CD14-positive monocyte (primary cell): ENCODE measurements at regions not wholly inside any gene's neighbourhood (a gene's known extent, or its start where the extent isn't known, plus 50 kb on each side); places are given as distances from the start of the nearest gene placed in this dataset.

Experiments
- DNase-seq, 3 donors: peaks; one replicate each; pipeline ENCODE4 v3.0.0-alpha.2; 2011 to 2022
- H2AFZ ChIP-seq: 2 replicates; pipeline ENCODE4 v1.6.0; 2012; ENCODE audit warnings: mild to moderate bottlenecking, low read depth, low read length, inconsistent platforms; ENCODE audit not compliant: insufficient read depth, poor library complexity, severe bottlenecking
- H3K27ac ChIP-seq, 2 donors: 1 replicate in 1 of 2; 2 replicates in 1 of 2; pipeline ENCODE4 v1.5.1; 2012 to 2013; ENCODE audit warnings: low read length in 2 of 2, control low read depth in 1 of 2, inconsistent platforms in 1 of 2, low read depth in 1 of 2, mild to moderate bottlenecking in 1 of 2
- H3K27me3 ChIP-seq, 2 donors: one replicate each; pipeline versions ENCODE4 v1.6.0 to v1.6.1; 2011 to 2013; ENCODE audit warnings: low read length in 2 of 2; ENCODE audit not compliant: control insufficient read depth in 2 of 2, insufficient read depth in 2 of 2
- H3K36me3 ChIP-seq, 2 donors: replicated peaks in 1 of 2; 1 replicate in 1 of 2; 2 replicates in 1 of 2; pipeline versions ENCODE4 v1.5.1 to v1.6.1; 2012 to 2013; ENCODE audit warnings: low read length in 2 of 2, control low read depth in 1 of 2, inconsistent platforms in 1 of 2, mild to moderate bottlenecking in 1 of 2; ENCODE audit not compliant: insufficient read depth in 2 of 2, control insufficient read depth in 1 of 2
- H3K4me1 ChIP-seq, 2 donors: 1 replicate in 1 of 2; 2 replicates in 1 of 2; pipeline versions ENCODE4 v1.5.1 to v1.6.1; 2012 to 2013; ENCODE audit warnings: low read length in 2 of 2, control low read depth in 1 of 2, inconsistent platforms in 1 of 2, mild to moderate bottlenecking in 1 of 2, moderate library complexity in 1 of 2; ENCODE audit not compliant: insufficient read depth in 2 of 2, control insufficient read depth in 1 of 2
- H3K4me2 ChIP-seq: replicated peaks from 2 replicates; pipeline ENCODE3; 2012; ENCODE audit warnings: low read length, moderate library complexity, mild to moderate bottlenecking; ENCODE audit not compliant: poor library complexity, severe bottlenecking; ENCODE audit errors: extremely low read depth
- H3K4me3 ChIP-seq, 3 experiments: fragments of 200-600 bp in 1 of 3; sonication (generic) in 1 of 3; replicated peaks in 1 of 3; 1 replicate in 2 of 3; 2 replicates in 1 of 3; pipeline ENCODE4 v1.5.1; 2011 to 2013; ENCODE audit warnings: low read length in 3 of 3, mild to moderate bottlenecking in 3 of 3, control low read depth in 2 of 3, low read depth in 2 of 3, inconsistent platforms in 1 of 3, moderate library complexity in 1 of 3
- H3K79me2 ChIP-seq: 2 replicates; pipeline ENCODE4 v1.6.0; 2012; ENCODE audit warnings: mild to moderate bottlenecking, control low read depth, inconsistent platforms, low read length, moderate library complexity; ENCODE audit not compliant: insufficient read depth
- H3K9ac ChIP-seq: 2 replicates; pipeline ENCODE4 v1.6.0; 2017; ENCODE audit warnings: low read length, mild to moderate bottlenecking; ENCODE audit not compliant: insufficient read depth, poor library complexity, severe bottlenecking
- H3K9me3 ChIP-seq, 2 donors: replicated peaks in 1 of 2; 1 replicate in 1 of 2; 2 replicates in 1 of 2; pipeline versions ENCODE4 v1.5.1 to v1.6.1; 2012 to 2013; ENCODE audit warnings: low read length in 2 of 2, control low read depth in 1 of 2; ENCODE audit not compliant: control insufficient read depth in 1 of 2, insufficient read depth in 1 of 2
- H4K20me1 ChIP-seq: 2 replicates; pipeline ENCODE4 v1.6.0; 2012; ENCODE audit warnings: mild to moderate bottlenecking, low read length, control low read depth, moderate library complexity; ENCODE audit not compliant: insufficient read depth
- H3K27ac Mint-ChIP-seq, 7 donors: one replicate each; pipeline ENCODE4 v1.8.0; 2020; ENCODE audit warnings: mild to moderate bottlenecking in 7 of 7, mixed read lengths in 7 of 7, moderate library complexity in 6 of 7, inconsistent platforms in 2 of 7
- H3K27me3 Mint-ChIP-seq, 3 donors: one replicate each; pipeline ENCODE4 v1.8.0; 2021 to 2022; ENCODE audit warnings: low read depth in 3 of 3, mild to moderate bottlenecking in 3 of 3, mixed read lengths in 3 of 3, moderate library complexity in 3 of 3, inconsistent platforms in 1 of 3
- H3K36me3 Mint-ChIP-seq, 2 donors: one replicate each; pipeline ENCODE4 v1.8.0; 2020; ENCODE audit warnings: mixed read lengths in 2 of 2, inconsistent platforms in 1 of 2, mild to moderate bottlenecking in 1 of 2
- H3K4me1 Mint-ChIP-seq: one replicate; pipeline ENCODE4 v1.8.0; 2020; ENCODE audit warnings: mild to moderate bottlenecking, mixed read lengths
- H3K4me3 Mint-ChIP-seq, 2 donors: one replicate each; pipeline ENCODE4 v1.8.0; 2020; ENCODE audit warnings: mild to moderate bottlenecking in 2 of 2, mixed read lengths in 2 of 2, moderate library complexity in 1 of 2
- H3K9me3 Mint-ChIP-seq, 7 donors: one replicate each; pipeline ENCODE4 v1.8.0; 2020 to 2022; ENCODE audit warnings: mixed read lengths in 7 of 7, mild to moderate bottlenecking in 6 of 7, moderate library complexity in 6 of 7, inconsistent platforms in 2 of 7
- WGBS: methylation state at CpG from one replicate; pipeline ENCODE4 v1.1.5; 2013; ENCODE audit warnings: missing lambda C conversion rate; ENCODE audit not compliant: insufficient coverage; 5-methylcytosine and 5-hydroxymethylcytosine counted together
- intact Hi-C, 2 donors: fragments of 100-400 bp; cut with micrococcal nuclease; formaldehyde crosslinking; loops; one replicate each; pipeline versions ENCODE4 v1.15.0 to v1.15.1; 2023
- TF ChIP-seq, protein P1 (sequence below): fragments of 200-600 bp; IDR thresholded peaks from one replicate; pipeline ENCODE4 v1.8.0; 2022; ENCODE audit warnings: antibody characterized with exemption, mild to moderate bottlenecking

DNA sequence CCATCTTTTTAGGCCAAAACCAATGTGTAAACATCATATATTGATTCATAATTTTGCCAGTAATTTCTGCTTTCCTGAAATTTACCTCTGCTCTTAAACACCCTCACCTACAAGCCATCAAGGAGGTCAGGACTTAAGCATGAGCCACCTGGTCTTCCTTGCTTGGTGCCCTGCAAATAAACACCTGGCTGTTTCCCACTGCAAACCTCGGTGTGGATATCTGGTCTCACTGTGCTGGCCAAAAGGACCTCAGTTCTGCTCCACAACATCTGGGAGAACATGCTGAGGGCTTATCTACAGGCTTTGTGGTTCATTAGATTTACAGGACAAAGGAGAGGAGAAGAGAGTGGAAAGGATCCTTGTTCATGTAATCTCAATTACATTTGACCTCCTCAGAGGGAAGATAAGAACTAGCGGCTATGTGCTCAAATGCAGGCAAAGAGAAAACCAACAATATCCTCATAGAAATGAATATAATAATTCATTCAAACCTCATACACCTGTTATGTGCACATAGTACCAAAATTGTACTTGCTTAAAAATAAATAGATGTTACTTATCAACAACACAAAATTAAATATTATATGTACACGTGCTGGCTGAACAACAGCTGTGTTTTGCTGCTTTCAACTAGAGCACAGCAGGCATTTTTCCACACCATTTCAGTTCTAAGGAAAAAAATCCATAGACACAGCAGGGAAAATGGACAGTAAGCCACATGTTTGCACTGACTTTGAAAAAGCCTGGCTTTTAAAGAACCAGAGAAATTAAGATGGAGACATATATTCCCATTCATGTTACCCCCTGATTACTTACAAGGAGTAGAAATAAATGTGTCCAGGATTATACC, 465.1 kb downstream of the LPIN1 start:
- H2AFZ ChIP-seq: no peak overlapping the region
- no peak overlapping the region for H3K27ac ChIP-seq
- TF ChIP-seq, protein P1, sequence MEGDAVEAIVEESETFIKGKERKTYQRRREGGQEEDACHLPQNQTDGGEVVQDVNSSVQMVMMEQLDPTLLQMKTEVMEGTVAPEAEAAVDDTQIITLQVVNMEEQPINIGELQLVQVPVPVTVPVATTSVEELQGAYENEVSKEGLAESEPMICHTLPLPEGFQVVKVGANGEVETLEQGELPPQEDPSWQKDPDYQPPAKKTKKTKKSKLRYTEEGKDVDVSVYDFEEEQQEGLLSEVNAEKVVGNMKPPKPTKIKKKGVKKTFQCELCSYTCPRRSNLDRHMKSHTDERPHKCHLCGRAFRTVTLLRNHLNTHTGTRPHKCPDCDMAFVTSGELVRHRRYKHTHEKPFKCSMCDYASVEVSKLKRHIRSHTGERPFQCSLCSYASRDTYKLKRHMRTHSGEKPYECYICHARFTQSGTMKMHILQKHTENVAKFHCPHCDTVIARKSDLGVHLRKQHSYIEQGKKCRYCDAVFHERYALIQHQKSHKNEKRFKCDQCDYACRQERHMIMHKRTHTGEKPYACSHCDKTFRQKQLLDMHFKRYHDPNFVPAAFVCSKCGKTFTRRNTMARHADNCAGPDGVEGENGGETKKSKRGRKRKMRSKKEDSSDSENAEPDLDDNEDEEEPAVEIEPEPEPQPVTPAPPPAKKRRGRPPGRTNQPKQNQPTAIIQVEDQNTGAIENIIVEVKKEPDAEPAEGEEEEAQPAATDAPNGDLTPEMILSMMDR: no peak
- no CpG with 5 or more reads among the region's 3 CpGs for WGBS
- H3K9me3 ChIP-seq: no peaks in the 10 kb centered on the region
- no peak overlapping the region for H3K4me2 ChIP-seq
- H3K4me3 ChIP-seq: no peak overlapping the region
- H3K4me3 Mint-ChIP-seq: no peak overlapping the region
- H4K20me1 ChIP-seq: no peaks in the 10 kb centered on the region
- no peaks in the 10 kb centered on the region for H3K27me3 ChIP-seq
- no peak overlapping the region for H3K9ac ChIP-seq
- no peaks in the 10 kb centered on the region for H3K36me3 ChIP-seq
- DNase-seq: no peak
- peaks cover 0 to 5% (median under 1%) of the 10 kb centered on the region in 7 donors for H3K9me3 Mint-ChIP-seq
- H3K36me3 Mint-ChIP-seq: no peaks in the 10 kb centered on the region
- no peak overlapping the region for H3K27ac Mint-ChIP-seq
- no peaks in the 10 kb centered on the region for H3K4me1 Mint-ChIP-seq
- intact Hi-C loops: no loop called here
- H3K79me2 ChIP-seq: no peaks in the 10 kb centered on the region
- peaks cover 0 to 3% (median 0%) of the 10 kb centered on the region in 3 donors for H3K27me3 Mint-ChIP-seq
- H3K4me1 ChIP-seq: no peaks in the 10 kb centered on the region

DNA sequence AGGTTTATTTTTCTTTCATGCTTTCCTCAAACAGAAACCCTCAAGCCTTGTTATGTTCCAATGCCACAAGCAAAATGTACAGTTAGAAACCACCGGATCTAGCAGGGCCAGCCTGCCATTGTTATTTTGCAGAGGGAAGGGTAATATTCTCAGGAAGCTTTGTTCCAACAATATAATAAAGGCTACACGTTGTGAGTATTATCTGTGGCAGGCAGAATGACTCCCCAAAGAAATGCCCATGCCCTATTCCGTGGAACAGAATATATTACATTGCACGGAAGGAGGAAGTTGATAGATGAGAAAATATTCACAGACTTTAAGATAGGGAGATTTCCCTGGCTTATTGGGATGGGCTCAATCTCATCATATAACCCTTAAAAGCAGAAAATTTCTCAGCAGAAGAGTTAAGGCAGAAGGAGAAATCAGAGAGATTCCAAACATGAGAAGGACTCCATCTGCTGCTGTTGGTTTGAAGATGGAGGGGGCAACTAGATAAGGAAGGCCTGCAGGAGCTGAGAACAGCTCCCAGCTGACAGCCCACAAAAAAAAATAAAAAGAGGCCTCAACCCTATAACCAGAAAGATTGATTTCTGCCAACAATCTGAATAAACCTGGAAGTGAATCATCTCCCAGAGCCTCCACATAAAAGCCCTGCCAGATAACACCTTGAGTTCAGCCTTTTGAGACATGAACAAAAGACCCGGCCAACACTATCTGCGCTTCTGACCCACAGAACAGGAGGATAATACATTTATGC, 466.6 kb downstream of the LPIN1 start:
- Mint-ChIP-seq H3K9me3 (peaks cover 0 to 2% (median 0%) of the 10 kb centered on the region in 7 donors), H3K4me3 (no peak overlapping the region), H3K4me1 (no peaks in the 10 kb centered on the region), H3K27ac (no peak overlapping the region), H3K36me3 (no peaks in the 10 kb centered on the region), H3K27me3 (peaks cover 0 to 3% (median 0%) of the 10 kb centered on the region in 3 donors)
- H3K27ac ChIP-seq: no peak overlapping the region
- H3K4me1 ChIP-seq: no peaks in the 10 kb centered on the region
- no peak overlapping the region for H2AFZ ChIP-seq
- intact Hi-C loops: no loop called here
- no peaks in the 10 kb centered on the region for H3K79me2 ChIP-seq
- no peaks in the 10 kb centered on the region for H3K9me3 ChIP-seq
- no peak for DNase-seq
- no peak overlapping the region for H3K9ac ChIP-seq
- H3K4me2 ChIP-seq: no peak overlapping the region
- H4K20me1 ChIP-seq: no peaks in the 10 kb centered on the region
- no CpG with 5 or more reads among the region's 6 CpGs for WGBS
- H3K36me3 ChIP-seq: no peaks in the 10 kb centered on the region
- TF ChIP-seq, protein P1: no peak
- peaks cover 0 to 3% of the 10 kb centered on the region in 2 donors for H3K27me3 ChIP-seq
- no peak overlapping the region for H3K4me3 ChIP-seq
